Activated CD4-positive, alpha-beta T cell treated with anti-CD3 and anti-CD28 coated beads, Interleukin-2, amount 10 ng/mL, durations not matched to agents 24 days and 14 days (primary cell): ENCODE measurements at regions not wholly inside any gene's neighbourhood (a gene's known extent, or its start where the extent isn't known, plus 50 kb on each side); places are given as distances from the start of the nearest gene placed in this dataset.

ENCODE experiments used
- DNase-seq: peaks from one replicate; pipeline ENCODE4 v3.0.0; 2022
- H3K27ac Mint-ChIP-seq: one replicate; pipeline ENCODE4 v1.8.0; 2022; ENCODE audit warnings: mild to moderate bottlenecking, mixed read lengths
- H3K27me3 Mint-ChIP-seq: one replicate; pipeline ENCODE4 v1.8.0; 2022; ENCODE audit warnings: mixed read lengths
- H3K36me3 Mint-ChIP-seq: one replicate; pipeline ENCODE4 v1.8.0; 2022; ENCODE audit warnings: low read depth, mild to moderate bottlenecking, mixed read lengths
- H3K4me1 Mint-ChIP-seq: one replicate; pipeline ENCODE4 v1.8.0; 2021; ENCODE audit warnings: mixed read lengths
- H3K4me3 Mint-ChIP-seq: one replicate; pipeline ENCODE4 v1.8.0; 2022; ENCODE audit warnings: mild to moderate bottlenecking, moderate library complexity, mixed read lengths
- H3K9me3 Mint-ChIP-seq: one replicate; pipeline ENCODE4 v1.8.0; 2021; ENCODE audit warnings: mixed read lengths
- intact Hi-C: fragments of 100-400 bp; cut with micrococcal nuclease; formaldehyde crosslinking; loops from one replicate; pipeline ENCODE4 v1.15.1; 2023

DNA sequence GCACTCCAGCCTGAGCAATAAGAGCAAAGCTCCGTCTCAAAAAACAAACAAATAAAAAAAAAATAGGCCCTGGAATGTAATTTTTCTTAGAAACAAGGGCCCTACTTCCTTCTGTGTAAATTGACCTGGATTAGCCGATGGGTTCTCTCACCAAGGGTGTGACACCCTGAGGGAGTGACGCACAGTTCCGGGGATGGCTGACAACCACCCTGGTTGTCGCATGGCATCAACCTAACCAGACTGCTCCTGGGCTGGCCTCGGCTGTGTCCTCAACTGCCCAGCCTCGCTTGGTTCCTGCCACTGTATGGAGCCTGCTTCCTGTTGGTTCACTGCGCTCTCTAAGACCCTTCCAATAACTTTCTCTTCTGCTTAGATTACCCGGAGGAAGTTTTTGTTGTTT lies 51.2 kb upstream of the SPATA31D4 start:
- Mint-ChIP-seq H3K27ac (no peak overlapping the region), H3K4me1 (no peaks in the 10 kb centered on the region), H3K36me3 (no peaks in the 10 kb centered on the region), H3K27me3 (no peaks in the 10 kb centered on the region), H3K4me3 (no peak overlapping the region), H3K9me3 (no peaks in the 10 kb centered on the region)
- intact Hi-C loops: no loop called here
- no peak for DNase-seq
